ENCODE measurements at regions not wholly inside any gene's neighbourhood (a gene's known extent, or its start where the extent isn't known, plus 50 kb on each side); places are given as distances from the start of the nearest gene placed in this dataset.

DNA sequence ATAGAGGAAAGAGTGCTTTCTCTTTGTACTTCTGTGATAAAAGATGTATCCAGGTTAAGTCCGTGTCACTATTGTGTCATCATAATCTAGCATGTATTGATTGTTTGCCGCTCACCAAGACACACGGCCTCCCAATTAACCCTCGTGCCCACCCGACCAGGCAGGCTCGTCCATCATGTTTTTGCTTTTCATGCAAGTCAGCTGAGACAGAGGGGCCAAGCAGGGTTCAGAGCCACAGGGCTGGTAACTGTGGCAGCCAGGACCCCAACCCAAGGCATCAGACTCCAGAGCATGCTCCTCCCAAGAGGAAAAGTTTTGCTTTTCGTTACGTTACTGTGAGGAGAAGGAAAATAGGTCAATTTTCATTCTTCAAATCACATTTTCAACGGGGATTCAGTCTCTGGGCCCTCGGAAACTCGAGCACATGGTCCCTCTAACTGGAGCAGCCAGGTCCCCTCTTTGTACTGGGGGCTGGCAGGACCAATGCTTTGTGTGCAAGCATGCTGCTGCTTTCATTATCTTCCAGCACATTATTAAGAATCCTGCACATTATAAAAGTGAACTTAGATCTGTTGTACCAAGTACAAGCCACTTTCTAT is 161.1 kb upstream of the TOPAZ1 start:
- DNase-seq (ENCODE audit: low read depth) = no peak

DNA sequence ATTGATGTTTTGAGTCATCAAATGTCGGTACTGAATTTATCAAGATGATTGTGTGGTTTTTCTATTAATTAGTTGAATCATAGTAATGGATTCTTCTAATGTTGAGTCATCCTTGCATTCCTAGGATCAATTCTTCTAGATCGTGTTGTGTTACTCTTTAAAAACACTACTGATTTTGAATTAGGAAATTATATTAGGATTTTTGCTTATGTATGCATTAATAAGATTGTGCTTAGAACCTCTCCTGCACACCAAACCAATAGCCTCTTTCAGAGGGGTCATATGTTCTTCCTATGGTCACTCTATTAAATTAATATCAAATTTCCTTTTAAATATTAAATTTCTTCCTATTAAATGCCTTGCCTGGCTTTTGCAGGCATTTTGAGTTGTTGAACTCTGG is 151.7 kb upstream of the TOPAZ1 start:
- DNase-seq (ENCODE audit: low read depth) = no peak

- DNase-seq (ENCODE audit: low read depth) = no peak
Measured at GRCh38 chr3:44092497-44092896, 149.2 kb upstream of the TOPAZ1 start.

DNA sequence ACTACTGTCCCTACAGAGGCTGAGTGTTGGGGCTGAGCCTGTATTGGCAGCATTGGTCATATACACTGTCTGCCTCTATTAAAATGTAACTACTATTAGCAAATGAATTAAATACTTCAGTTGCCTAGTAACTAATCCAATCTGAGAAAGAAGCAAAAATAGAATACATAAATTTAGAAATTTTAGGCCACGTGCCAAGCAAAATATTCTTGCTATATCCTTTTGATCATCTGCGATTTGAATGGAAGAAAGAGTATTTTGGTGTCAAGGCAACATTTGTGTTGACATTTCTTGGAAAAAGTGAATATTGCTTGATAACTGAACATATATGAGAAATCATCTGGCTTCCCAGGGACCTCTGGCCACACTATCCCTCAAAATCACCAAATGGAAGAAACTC is 148.2 kb upstream of the TOPAZ1 start:
- no peak for DNase-seq (ENCODE audit: low read depth)

- no peak for DNase-seq (ENCODE audit: low read depth)
Measured at GRCh38 chr3:44098656-44099415, 142.8 kb upstream of the TOPAZ1 start.

DNA sequence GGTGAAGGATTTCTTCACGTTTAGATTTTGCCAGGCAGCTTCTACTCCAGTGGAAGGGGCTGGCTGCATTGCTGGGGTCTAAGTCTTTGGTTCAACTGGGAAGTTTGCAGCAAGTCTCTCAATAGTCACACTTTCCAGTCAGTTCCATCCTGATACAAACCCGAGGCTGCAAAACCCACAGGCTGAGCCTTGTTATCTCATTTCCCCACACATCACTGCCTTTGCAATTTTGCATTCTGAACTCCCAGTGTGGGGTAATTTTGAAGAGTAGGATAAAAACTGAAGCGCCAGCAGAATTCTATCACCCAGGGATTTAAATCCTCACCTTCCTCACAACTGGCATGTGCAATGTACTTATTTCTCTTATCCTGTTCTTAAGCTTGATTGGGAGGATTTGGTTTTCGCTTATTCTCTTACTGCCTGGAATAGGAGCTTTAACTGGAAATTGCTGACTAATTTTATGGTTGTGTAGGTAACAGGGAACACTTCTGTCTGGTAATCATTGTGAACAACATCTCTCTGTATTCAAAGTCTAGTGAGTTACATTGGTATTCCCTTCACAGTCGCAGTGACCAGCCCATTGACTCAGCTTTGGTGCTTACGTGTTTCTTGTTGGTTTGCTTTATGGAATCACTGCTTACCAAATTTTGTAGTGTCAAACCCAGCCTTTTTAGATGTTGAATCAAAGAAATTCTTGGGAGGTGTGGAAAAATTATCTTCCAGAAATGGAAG is 142.0 kb upstream of the TOPAZ1 start:
- no peak for DNase-seq (ENCODE audit: low read depth)

DNA sequence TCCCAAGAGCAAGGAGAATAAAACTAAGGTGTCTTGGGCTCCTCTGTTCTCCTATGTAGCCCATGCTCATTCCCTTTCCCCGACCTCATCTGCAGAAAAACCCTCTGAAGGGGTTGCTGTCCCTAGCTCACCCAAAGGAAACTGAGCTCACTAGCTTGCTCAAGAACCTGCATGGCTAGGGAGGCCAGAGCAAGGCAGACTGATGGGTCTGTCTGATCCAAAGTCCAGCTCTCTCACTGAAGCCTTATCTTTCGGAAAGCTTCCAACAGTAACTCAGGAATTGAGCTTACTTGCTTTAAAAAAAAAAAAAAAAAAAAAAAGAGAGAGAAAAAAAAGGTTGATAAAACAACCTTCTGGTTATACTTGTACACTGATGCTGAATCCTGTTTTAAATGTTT is 141.4 kb upstream of the TOPAZ1 start:
- no peak for DNase-seq (ENCODE audit: low read depth)

DNA sequence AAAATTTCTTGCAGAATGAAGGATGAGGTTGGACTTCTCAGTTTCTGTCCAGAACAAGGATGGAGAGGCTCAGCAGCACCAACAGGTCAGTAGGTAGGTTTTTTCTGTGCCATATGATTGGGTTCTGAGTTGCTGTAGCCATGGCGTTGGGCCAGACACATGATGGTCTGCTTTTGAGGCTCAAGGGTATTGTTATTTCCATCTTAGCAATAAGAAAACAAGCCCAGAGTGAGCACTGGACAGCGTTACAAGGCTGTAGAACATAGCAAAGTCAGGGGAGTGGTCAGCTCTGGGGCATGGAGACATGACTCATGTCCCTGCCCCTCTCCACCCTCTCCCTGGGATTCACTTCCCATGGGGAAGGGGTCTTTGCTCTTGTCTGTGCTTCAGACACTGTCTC is 137.6 kb upstream of the TOPAZ1 start:
- DNase-seq (ENCODE audit: low read depth) = peak; percentile 39

DNA sequence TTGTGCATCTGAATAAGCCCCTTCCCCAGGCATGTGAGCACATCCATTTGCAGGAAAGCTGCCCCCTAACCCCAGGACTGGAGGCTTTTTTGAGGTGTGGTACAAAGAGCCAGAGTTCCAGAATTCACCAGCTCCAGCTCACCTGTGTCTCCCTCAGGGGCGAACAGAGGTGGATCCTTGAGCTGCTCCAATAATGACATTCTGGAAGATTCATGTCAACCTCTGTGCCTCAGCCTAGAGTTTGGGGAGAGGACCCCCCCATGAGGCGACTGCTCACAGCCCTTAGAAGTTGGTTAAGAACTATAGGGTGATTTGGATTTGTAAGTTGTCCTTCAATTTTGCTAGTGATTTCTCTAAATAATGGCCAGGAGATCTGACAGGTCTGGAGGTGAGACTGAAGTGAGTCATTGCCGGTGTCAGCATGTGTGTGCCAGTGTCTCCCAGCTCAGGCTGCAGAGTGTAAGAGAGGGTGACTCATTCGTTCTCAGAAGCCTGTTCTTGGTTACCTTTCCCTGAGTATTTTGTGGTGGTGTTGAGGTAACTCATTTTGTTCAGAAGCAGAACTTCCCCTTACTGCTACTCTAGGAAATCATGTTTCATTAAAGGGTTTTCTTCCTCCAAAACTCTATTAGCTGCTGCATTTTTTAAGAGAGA is 136.9 kb upstream of the TOPAZ1 start:
- peak; percentile 98 for DNase-seq (ENCODE audit: low read depth)

DNA sequence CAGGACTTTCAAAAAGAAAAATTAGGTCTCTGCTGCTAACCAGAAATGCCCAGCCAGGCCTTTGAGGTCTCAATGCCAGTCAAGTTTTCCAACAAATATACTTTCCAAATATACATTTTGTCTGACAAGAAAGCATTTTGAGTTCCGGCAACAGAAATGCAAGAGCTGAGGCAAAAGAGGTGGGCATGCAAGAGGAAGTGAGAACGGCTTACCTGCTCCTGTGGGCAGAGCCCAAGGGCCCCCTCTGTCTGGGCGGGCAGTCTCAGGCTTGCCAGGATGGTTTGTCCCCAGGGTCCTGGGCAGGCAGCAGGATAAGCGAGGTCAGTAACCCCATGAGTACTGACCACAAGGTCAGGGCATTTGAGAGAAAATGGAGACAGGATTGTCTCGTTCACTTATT is 136.1 kb upstream of the TOPAZ1 start:
- no peak for DNase-seq (ENCODE audit: low read depth)

- peak; percentile 15 for DNase-seq (ENCODE audit: low read depth)
Measured at GRCh38 chr3:44106756-44107155, 134.9 kb upstream of the TOPAZ1 start.

DNA sequence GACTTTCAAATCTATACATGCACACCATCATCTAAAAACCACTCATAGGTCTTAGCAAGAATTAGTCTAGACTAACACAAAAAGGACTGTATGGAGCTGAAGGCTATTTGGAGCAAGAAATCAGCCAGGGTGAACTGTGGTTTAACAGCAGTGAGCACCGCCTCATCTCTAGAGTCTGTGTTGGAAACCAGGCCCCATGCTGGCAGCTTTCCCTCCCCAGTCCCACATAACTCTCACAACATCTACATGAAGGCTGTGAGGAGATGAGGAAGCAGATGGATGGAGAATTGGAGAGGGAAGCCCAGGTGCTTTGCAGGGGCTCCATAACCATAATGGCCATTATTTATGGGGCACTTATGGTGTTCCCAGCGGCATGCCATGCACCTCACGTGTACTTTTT is 133.2 kb upstream of the TOPAZ1 start:
- no peak for DNase-seq (ENCODE audit: low read depth)

GRCh38 chr3:44109771-44110361 is 131.8 kb upstream of the TOPAZ1 start:
- DNase-seq (ENCODE audit: low read depth) = no peak

GRCh38 chr3:44110648-44111047 is 131.0 kb upstream of the TOPAZ1 start:
- no peak for DNase-seq (ENCODE audit: low read depth)

DNA sequence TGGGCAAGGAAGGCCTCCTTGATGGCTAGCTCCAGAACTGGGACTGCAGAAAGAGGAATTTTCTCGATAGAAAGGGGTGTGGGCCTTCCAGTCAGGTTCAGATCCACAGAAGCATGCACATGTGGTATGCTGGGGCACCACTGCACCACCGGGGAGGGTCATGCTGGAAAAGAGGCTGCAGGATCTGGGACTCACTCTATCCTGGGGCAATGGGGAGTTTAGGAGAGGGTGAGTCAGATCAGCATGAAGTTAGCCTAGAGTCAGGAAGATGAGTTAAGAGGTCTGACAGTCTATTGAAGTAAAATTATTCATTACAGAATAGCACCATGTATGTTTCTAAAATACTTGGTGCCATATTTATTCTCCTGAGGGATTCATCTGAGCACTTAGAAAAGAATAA is 130.2 kb upstream of the TOPAZ1 start:
- no peak for DNase-seq (ENCODE audit: low read depth)

DNA sequence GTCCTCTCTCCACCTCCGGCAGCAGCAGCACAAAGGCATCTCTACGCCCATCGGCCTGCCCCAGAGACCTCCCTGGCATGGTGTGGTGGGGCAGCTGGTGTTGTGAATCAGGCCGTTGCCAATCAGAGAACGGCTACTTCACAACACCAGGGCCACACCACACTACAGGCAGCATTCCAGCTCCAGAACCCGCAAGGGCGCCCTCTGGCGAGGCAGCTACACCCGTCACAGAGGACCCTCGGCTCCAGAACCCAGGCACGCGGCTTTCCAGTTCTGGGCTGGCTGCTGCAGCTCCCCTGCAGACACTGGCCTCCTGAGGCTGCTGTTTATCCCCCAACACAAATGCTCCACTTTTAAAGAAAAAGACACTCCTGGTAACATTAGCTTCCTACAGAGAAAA is 127.5 kb upstream of the TOPAZ1 start:
- no peak for DNase-seq (ENCODE audit: low read depth)

DNA sequence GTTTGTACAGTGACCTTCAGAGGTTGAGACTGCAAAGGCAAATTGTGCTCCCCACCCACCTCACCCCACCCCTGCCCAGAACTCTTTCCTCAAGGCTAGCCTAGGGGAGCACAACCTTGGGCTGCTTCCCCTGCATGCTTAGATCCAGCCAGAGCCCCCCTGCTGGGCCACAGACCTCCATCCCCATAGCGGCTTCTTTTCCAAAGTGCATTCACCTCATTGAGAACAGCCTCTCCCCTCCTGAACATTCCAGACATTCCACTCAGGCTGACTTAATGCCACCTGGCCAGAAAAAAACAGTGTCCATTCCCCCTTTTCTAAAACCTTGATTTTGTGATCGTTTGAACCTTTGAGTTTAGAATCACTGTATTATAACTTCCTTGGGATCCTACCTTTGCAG is 124.4 kb upstream of the TOPAZ1 start:
- peak; percentile 36 for DNase-seq (ENCODE audit: low read depth)

DNA sequence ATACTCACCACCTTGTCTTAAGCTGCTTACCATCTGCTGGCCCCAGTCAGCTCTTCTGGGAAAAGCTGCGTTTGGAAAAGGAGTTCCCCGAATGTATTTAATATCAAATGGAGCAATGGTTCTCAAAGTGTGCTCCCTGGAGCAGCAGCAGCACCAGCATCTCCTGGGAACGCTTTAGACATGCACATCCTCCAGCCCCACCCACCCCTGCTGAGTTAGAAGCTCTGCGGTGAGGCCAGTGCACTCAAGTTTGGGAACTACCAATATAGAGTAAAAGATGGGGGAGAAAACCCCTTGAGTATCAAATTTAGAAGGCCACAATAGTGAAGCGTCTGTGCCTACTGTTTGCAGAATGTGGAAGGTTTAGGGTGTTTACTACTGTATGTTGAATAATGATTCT is 124.0 kb upstream of the TOPAZ1 start:
- no peak for DNase-seq (ENCODE audit: low read depth)

DNA sequence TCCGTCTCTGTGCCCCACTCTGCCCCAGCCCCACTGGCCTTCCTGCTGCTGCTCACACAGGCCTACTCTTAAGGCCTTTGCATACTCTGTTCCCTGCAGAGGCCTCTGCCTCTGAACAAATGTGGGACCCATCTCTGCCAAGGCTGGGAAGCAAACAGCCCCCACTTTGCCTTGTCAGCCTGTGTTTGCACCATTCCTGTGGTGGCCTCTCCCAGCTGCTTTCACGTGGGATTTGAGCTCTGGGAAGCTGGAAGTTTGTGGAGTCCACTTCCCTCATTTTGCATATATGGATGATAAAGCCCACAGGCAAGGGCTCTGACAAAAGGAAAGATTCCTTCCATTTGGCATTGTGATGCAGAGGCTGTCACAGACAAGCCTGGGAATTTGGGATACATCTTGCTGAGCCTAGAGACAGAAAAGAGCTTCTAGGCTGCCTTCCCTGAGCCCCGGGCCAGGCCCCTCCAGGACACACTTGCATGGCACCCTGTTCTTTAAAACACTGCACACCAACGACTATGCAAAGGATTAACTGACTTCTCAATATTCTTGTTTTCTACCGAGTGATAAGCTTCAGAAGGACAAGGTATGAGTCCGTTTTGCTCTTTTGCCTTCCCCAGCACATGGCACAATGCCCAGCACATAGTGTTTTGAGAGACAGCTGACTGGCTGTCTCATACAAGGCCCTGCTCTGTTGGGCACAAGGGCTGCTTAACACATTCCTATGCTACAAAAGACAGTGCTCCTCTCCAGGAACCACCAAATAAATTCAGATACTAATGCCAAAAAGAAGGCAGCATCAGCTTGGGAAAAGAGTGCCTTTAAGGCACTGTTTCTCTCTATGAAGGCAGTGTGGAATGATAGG is 120.7 kb upstream of the TOPAZ1 start:
- peak; percentile 71 for DNase-seq (ENCODE audit: low read depth)

GRCh38 chr3:44125246-44125645 is 116.4 kb upstream of the TOPAZ1 start:
- DNase-seq (ENCODE audit: low read depth) = no peak

- DNase-seq (ENCODE audit: low read depth) = peak; percentile 31
Measured at GRCh38 chr3:44125882-44126281, 115.8 kb upstream of the TOPAZ1 start.
